HL-60 (cell line): ENCODE measurements at regions not wholly inside any gene's neighbourhood (a gene's known extent, or its start where the extent isn't known, plus 50 kb on each side); places are given as distances from the start of the nearest gene placed in this dataset.

ENCODE experiments used
- POLR2AphosphoS5 ChIP-seq: IDR thresholded peaks from 2 replicates; pipeline ENCODE4 v1.6.1; 2012; ENCODE audit warnings: low read depth
- TF ChIP-seq, protein P1 (sequence below): IDR thresholded peaks from one replicate; pipeline ENCODE4 v1.5.1; 2011; ENCODE audit warnings: low read length, control low read depth, inconsistent platforms; ENCODE audit not compliant: insufficient read depth
- TF ChIP-seq, protein P2 (sequence below): IDR thresholded peaks from 2 replicates; pipeline ENCODE4 v1.6.1; 2012; ENCODE audit warnings: low read depth; ENCODE audit not compliant: insufficient replicate concordance

DNA sequence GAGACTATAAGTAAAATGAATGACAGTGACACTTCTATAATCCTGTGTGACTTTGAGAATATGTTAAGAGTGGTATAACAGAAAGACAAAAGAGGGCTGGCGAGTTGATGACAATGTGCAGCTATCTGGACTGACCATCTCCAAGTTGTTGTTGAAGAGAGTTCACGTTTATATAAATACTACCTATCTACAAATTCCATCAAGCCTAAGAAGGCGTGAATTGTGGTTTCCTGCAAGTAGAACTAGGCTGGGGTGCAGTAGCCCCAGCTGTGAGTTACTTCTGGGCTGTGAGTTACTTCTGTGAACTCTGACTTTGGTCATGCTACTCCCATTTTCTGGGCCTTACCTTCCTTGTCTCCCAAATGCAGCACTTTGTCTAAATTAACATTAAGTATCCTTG is 561.0 kb downstream of the TBC1D4 start:
- TF ChIP-seq, protein P1, sequence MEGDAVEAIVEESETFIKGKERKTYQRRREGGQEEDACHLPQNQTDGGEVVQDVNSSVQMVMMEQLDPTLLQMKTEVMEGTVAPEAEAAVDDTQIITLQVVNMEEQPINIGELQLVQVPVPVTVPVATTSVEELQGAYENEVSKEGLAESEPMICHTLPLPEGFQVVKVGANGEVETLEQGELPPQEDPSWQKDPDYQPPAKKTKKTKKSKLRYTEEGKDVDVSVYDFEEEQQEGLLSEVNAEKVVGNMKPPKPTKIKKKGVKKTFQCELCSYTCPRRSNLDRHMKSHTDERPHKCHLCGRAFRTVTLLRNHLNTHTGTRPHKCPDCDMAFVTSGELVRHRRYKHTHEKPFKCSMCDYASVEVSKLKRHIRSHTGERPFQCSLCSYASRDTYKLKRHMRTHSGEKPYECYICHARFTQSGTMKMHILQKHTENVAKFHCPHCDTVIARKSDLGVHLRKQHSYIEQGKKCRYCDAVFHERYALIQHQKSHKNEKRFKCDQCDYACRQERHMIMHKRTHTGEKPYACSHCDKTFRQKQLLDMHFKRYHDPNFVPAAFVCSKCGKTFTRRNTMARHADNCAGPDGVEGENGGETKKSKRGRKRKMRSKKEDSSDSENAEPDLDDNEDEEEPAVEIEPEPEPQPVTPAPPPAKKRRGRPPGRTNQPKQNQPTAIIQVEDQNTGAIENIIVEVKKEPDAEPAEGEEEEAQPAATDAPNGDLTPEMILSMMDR = no peak
- TF ChIP-seq POLR2AphosphoS5 = no peak
- TF ChIP-seq, protein P2, sequence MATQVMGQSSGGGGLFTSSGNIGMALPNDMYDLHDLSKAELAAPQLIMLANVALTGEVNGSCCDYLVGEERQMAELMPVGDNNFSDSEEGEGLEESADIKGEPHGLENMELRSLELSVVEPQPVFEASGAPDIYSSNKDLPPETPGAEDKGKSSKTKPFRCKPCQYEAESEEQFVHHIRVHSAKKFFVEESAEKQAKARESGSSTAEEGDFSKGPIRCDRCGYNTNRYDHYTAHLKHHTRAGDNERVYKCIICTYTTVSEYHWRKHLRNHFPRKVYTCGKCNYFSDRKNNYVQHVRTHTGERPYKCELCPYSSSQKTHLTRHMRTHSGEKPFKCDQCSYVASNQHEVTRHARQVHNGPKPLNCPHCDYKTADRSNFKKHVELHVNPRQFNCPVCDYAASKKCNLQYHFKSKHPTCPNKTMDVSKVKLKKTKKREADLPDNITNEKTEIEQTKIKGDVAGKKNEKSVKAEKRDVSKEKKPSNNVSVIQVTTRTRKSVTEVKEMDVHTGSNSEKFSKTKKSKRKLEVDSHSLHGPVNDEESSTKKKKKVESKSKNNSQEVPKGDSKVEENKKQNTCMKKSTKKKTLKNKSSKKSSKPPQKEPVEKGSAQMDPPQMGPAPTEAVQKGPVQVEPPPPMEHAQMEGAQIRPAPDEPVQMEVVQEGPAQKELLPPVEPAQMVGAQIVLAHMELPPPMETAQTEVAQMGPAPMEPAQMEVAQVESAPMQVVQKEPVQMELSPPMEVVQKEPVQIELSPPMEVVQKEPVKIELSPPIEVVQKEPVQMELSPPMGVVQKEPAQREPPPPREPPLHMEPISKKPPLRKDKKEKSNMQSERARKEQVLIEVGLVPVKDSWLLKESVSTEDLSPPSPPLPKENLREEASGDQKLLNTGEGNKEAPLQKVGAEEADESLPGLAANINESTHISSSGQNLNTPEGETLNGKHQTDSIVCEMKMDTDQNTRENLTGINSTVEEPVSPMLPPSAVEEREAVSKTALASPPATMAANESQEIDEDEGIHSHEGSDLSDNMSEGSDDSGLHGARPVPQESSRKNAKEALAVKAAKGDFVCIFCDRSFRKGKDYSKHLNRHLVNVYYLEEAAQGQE = no peak
